ENCODE measurements at regions not wholly inside any gene's neighbourhood (a gene's known extent, or its start where the extent isn't known, plus 50 kb on each side); places are given as distances from the start of the nearest gene placed in this dataset.

GRCh38 chr2:106961328-106961727, 75.4 kb upstream of the ST6GAL2 start:
- in situ Hi-C loops (cut with HindIII; ENCODE audit: low pct_ligation_motif_present, low sequenced_read_pairs): no loop called here
- no peaks in the 10 kb centered on the region for H3K27me3 ChIP-seq (replicated peaks)
- TF ChIP-seq CTCF (IDR thresholded peaks at IDR 0.05; ENCODE audit: low read depth, low read length, missing control alignments): no peak

GRCh38 chr2:106963156-106963555, 77.2 kb upstream of the ST6GAL2 start:
- H3K27me3 ChIP-seq (replicated peaks): no peaks in the 10 kb centered on the region
- DNase-seq: no peak
- in situ Hi-C loops (cut with HindIII; ENCODE audit: low pct_ligation_motif_present, low sequenced_read_pairs): no loop called here
- no peak overlapping the region for H3K4me3 ChIP-seq (ENCODE audit: low read depth, low read length)
- TF ChIP-seq CTCF (IDR thresholded peaks at IDR 0.05; ENCODE audit: low read depth, low read length, missing control alignments): no peak
- H3K36me3 ChIP-seq (replicated peaks): no peaks in the 10 kb centered on the region
- H3K27ac ChIP-seq: no peak overlapping the region

More at GRCh38 chr2:106961328-106961727, 75.4 kb upstream of the ST6GAL2 start:
- Histone ChIP-seq H3K4me3 (ENCODE audit: low read depth, low read length) (no peak overlapping the region), H3K27ac (peak overlapping the region; percentile 91), H3K36me3 (replicated peaks) (no peaks in the 10 kb centered on the region)
- no peak for DNase-seq

GRCh38 chr2:106963893-106964292, 77.9 kb upstream of the ST6GAL2 start:
- no peak overlapping the region for H3K4me3 ChIP-seq (ENCODE audit: low read depth, low read length)
- no peaks in the 10 kb centered on the region for H3K36me3 ChIP-seq (replicated peaks)
- TF ChIP-seq CTCF (IDR thresholded peaks at IDR 0.05; ENCODE audit: low read depth, low read length, missing control alignments): no peak
- no peak overlapping the region for H3K27ac ChIP-seq
- no peak for DNase-seq
- no peaks in the 10 kb centered on the region for H3K27me3 ChIP-seq (replicated peaks)
- in situ Hi-C loops (cut with HindIII; ENCODE audit: low pct_ligation_motif_present, low sequenced_read_pairs): no loop called here

GRCh38 chr2:106965611-106966010, 79.6 kb upstream of the ST6GAL2 start:
- no peaks in the 10 kb centered on the region for H3K36me3 ChIP-seq (replicated peaks)
- no peak overlapping the region for H3K27ac ChIP-seq
- in situ Hi-C loops (cut with HindIII; ENCODE audit: low pct_ligation_motif_present, low sequenced_read_pairs): no loop called here
- no peak for TF ChIP-seq CTCF (IDR thresholded peaks at IDR 0.05; ENCODE audit: low read depth, low read length, missing control alignments)
- no peak overlapping the region for H3K4me3 ChIP-seq (ENCODE audit: low read depth, low read length)
- DNase-seq: no peak
- H3K27me3 ChIP-seq (replicated peaks): no peaks in the 10 kb centered on the region

GRCh38 chr2:106969777-106970176, 83.8 kb upstream of the ST6GAL2 start:
- no peak for DNase-seq
- Histone ChIP-seq H3K36me3 (replicated peaks) (no peaks in the 10 kb centered on the region), H3K27ac (no peak overlapping the region), H3K4me3 (ENCODE audit: low read depth, low read length) (no peak overlapping the region), H3K27me3 (replicated peaks) (no peaks in the 10 kb centered on the region)
- TF ChIP-seq CTCF (IDR thresholded peaks at IDR 0.05; ENCODE audit: low read depth, low read length, missing control alignments): no peak
- in situ Hi-C loops (cut with HindIII; ENCODE audit: low pct_ligation_motif_present, low sequenced_read_pairs): no loop called here

- in situ Hi-C loops (cut with HindIII; ENCODE audit: low pct_ligation_motif_present, low sequenced_read_pairs): no loop called here
- peak; percentile 5 for TF ChIP-seq CTCF (IDR thresholded peaks at IDR 0.05; ENCODE audit: low read depth, low read length, missing control alignments)
- Histone ChIP-seq H3K27ac (peak overlapping the region; percentile 86), H3K36me3 (replicated peaks) (no peaks in the 10 kb centered on the region), H3K4me3 (ENCODE audit: low read depth, low read length) (no peak overlapping the region), H3K27me3 (replicated peaks) (no peaks in the 10 kb centered on the region)
- DNase-seq: peak; percentile 86
Measured at GRCh38 chr2:106970471-106971261, 84.7 kb upstream of the ST6GAL2 start.

All from brain microvascular endothelial cell (primary cell).